ENCODE measurements at regions not wholly inside any gene's neighbourhood (a gene's known extent, or its start where the extent isn't known, plus 50 kb on each side); places are given as distances from the start of the nearest gene placed in this dataset.

GRCh38 chr3:148625991-148626390 lies 71.7 kb upstream of the AGTR1 start:
- TF ChIP-seq NRF1 (conservative IDR thresholded peaks at IDR 0.05; ENCODE audit: low read depth, low read length) (no peak), EP300 (IDR thresholded peaks at IDR 0.05; ENCODE audit: borderline replicate concordance in 1 of 2, control insufficient read depth in 1 of 2, low read depth in 2 of 2, low read length in 2 of 2) (no peak), SMC3 (IDR thresholded peaks at IDR 0.05; ENCODE audit: borderline replicate concordance, low read length) (no peak)
